ENCODE measurements at regions not wholly inside any gene's neighbourhood (a gene's known extent, or its start where the extent isn't known, plus 50 kb on each side); places are given as distances from the start of the nearest gene placed in this dataset.

DNA sequence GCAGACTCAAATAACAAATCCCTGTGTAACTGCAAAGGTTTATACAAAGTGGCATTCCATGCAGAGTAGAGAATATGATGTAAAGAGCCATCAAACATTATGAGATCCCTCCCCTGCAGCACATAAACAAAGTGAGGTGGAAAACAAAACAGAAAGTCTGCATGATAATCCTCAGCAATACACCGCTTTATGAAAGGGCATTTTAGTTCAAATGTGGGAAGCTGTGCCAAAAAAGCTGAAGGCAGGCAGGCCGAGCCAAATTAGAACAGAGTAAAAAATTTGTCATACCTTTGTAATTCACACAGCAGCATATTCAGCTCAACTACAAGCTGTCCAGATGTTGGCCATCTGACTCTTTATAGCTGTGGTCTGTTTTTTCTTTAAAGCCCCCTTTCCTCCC, 113.5 kb downstream of the LHX9 start:
- Histone ChIP-seq H3K9ac (ENCODE audit: insufficient read depth in 1 of 2, low read length in 2 of 2) (no peak overlapping the region), H3K9me3 (ENCODE audit: control insufficient read depth in 4 of 4, insufficient read depth in 3 of 4, low read length in 3 of 4) (no peaks in the 10 kb centered on the region), H3K4me1 (ENCODE audit: control insufficient read depth in 5 of 5, insufficient read depth in 5 of 5, low read length in 5 of 5) (peaks cover 0 to 5% (median 0%) of the 10 kb centered on the region in 5 donors), H3K27me3 (ENCODE audit: control insufficient read depth in 3 of 3, insufficient read depth in 3 of 3, low read length in 2 of 3) (no peaks in the 10 kb centered on the region), H3K36me3 (ENCODE audit: control insufficient read depth in 4 of 4, insufficient read depth in 4 of 4, low read length in 4 of 4) (no peaks in the 10 kb centered on the region), H3K4me3 (no peak overlapping the region), H3K27ac (ENCODE audit: low read depth in 1 of 2, low read length in 1 of 2) (no peak overlapping the region)
- DNase-seq (peak in 2 of 3 donors; percentile 21 to 25), ATAC-seq (ENCODE audit: insufficient read depth, low FRiP score) (no peak)
- TF ChIP-seq, protein P1, sequence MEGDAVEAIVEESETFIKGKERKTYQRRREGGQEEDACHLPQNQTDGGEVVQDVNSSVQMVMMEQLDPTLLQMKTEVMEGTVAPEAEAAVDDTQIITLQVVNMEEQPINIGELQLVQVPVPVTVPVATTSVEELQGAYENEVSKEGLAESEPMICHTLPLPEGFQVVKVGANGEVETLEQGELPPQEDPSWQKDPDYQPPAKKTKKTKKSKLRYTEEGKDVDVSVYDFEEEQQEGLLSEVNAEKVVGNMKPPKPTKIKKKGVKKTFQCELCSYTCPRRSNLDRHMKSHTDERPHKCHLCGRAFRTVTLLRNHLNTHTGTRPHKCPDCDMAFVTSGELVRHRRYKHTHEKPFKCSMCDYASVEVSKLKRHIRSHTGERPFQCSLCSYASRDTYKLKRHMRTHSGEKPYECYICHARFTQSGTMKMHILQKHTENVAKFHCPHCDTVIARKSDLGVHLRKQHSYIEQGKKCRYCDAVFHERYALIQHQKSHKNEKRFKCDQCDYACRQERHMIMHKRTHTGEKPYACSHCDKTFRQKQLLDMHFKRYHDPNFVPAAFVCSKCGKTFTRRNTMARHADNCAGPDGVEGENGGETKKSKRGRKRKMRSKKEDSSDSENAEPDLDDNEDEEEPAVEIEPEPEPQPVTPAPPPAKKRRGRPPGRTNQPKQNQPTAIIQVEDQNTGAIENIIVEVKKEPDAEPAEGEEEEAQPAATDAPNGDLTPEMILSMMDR (IDR thresholded peaks at IDR 0.05; ENCODE audit: control extremely low read depth, extremely low read depth), result no peak
- whole genome bisulfite sequencing, 2 donors, result 64 to 76% methylated on average over 2 of the region's 2 CpGs

DNA sequence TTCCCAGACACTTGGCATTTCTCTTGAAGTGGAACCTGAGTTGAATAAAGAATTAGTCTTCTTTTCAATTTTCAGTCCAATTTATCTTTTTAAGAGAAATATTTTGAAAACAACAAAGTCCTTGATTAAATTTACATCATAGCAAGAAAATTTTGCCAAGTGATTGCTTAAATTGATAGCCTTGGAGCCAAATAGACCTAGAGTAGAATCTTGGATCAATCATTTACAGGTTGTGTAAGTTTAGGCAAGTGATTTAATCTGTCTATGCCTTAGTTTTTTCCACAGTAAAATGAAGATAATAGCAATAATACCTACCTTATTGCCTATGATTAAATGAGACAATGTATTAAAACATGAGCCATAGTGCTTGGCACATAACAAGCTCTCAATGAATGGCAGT, 113.9 kb downstream of the LHX9 start:
- no peak overlapping the region for H3K9ac ChIP-seq (ENCODE audit: insufficient read depth in 1 of 2, low read length in 2 of 2)

DNA sequence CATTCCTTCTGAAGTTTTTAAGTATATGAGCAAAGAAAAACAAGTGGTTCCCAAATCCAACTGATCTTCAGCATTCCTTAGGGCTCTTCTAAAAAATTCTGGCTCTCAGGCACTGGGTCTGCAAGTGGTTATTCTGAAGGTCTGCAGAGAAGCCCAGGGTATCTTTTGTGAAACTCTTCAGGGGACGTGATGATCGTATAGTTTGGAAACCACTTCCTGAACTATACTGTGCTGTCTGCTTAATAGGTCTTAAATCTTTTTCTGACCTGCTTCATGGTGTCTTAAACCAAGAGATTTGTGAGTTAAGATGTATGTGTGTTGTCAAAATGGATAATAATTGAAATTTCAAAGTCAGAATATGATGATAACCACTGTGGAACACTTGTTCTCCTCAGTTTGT, 115.5 kb downstream of the LHX9 start:
- DNase-seq, result no peak
- no peak overlapping the region for H3K27ac ChIP-seq (ENCODE audit: low read depth in 1 of 2, low read length in 1 of 2)
- TF ChIP-seq, protein P1 (IDR thresholded peaks at IDR 0.05; ENCODE audit: control extremely low read depth, extremely low read depth), result no peak
- H3K36me3 ChIP-seq (ENCODE audit: control insufficient read depth in 4 of 4, insufficient read depth in 4 of 4, low read length in 4 of 4), result no peaks in the 10 kb centered on the region
- ATAC-seq (ENCODE audit: insufficient read depth, low FRiP score), result no peak
- H3K4me1 ChIP-seq (ENCODE audit: control insufficient read depth in 5 of 5, insufficient read depth in 5 of 5, low read length in 5 of 5), result peaks cover 0 to 5% (median 0%) of the 10 kb centered on the region in 5 donors
- H3K9ac ChIP-seq (ENCODE audit: insufficient read depth in 1 of 2, low read length in 2 of 2), result no peak overlapping the region
- no peak overlapping the region for H3K4me3 ChIP-seq
- 26 to 43% methylated on average over 2 of the region's 2 CpGs for WGBS, 2 donors
- H3K27me3 ChIP-seq (ENCODE audit: control insufficient read depth in 3 of 3, insufficient read depth in 3 of 3, low read length in 2 of 3), result no peaks in the 10 kb centered on the region
- H3K9me3 ChIP-seq (ENCODE audit: control insufficient read depth in 4 of 4, insufficient read depth in 3 of 4, low read length in 3 of 4), result no peaks in the 10 kb centered on the region

More for the DNA sequence above, 113.9 kb downstream of the LHX9 start:
- peaks cover 0 to 5% (median 0%) of the 10 kb centered on the region in 5 donors for H3K4me1 ChIP-seq (ENCODE audit: control insufficient read depth in 5 of 5, insufficient read depth in 5 of 5, low read length in 5 of 5)
- H3K27ac ChIP-seq (ENCODE audit: low read depth in 1 of 2, low read length in 1 of 2), result no peak overlapping the region
- TF ChIP-seq, protein P1 (IDR thresholded peaks at IDR 0.05; ENCODE audit: control extremely low read depth, extremely low read depth), result no peak
- H3K9me3 ChIP-seq (ENCODE audit: control insufficient read depth in 4 of 4, insufficient read depth in 3 of 4, low read length in 3 of 4), result no peaks in the 10 kb centered on the region
- no peak for DNase-seq
- no peaks in the 10 kb centered on the region for H3K27me3 ChIP-seq (ENCODE audit: control insufficient read depth in 3 of 3, insufficient read depth in 3 of 3, low read length in 2 of 3)
- H3K36me3 ChIP-seq (ENCODE audit: control insufficient read depth in 4 of 4, insufficient read depth in 4 of 4, low read length in 4 of 4), result no peaks in the 10 kb centered on the region
- no peak for ATAC-seq (ENCODE audit: insufficient read depth, low FRiP score)
- no peak overlapping the region for H3K4me3 ChIP-seq

DNA sequence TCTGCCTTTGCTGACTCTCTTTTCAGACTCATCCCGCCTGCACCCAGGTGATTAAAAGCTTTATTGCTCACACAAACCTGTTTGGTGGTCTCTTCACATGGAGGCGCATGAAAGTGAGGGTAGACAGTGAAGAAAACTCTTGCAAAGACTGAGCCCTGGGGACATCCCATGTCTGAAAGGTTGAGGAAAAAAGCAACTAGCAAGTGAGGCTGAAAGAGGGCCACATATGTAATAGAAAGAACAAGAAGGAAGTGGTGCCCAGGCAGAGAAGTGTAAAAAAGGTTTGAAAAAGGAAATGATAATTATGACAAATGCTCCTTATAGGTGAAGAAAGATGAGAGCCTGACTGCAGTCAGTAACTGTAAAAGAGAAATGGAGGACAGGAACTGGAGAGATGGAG, 115.9 kb upstream of the NEK7 start:
- no peak for ATAC-seq (ENCODE audit: insufficient read depth, low FRiP score)
- 93 to 94% methylated on average over 2 of the region's 2 CpGs for WGBS, 2 donors

More for the DNA sequence above, 115.9 kb upstream of the NEK7 start:
- Histone ChIP-seq H3K4me1 (ENCODE audit: control insufficient read depth in 5 of 5, insufficient read depth in 5 of 5, low read length in 5 of 5) (no peaks in the 10 kb centered on the region), H3K9ac (ENCODE audit: insufficient read depth in 1 of 2, low read length in 2 of 2) (no peak overlapping the region), H3K27ac (ENCODE audit: low read depth in 1 of 2, low read length in 1 of 2) (no peak overlapping the region), H3K9me3 (ENCODE audit: control insufficient read depth in 4 of 4, insufficient read depth in 3 of 4, low read length in 3 of 4) (no peaks in the 10 kb centered on the region), H3K36me3 (ENCODE audit: control insufficient read depth in 4 of 4, insufficient read depth in 4 of 4, low read length in 4 of 4) (no peaks in the 10 kb centered on the region), H3K27me3 (ENCODE audit: control insufficient read depth in 3 of 3, insufficient read depth in 3 of 3, low read length in 2 of 3) (no peaks in the 10 kb centered on the region), H3K4me3 (no peak overlapping the region)
- TF ChIP-seq, protein P1 (IDR thresholded peaks at IDR 0.05; ENCODE audit: control extremely low read depth, extremely low read depth), result no peak
- no peak for DNase-seq
